Peyer's patch (tissue), 4 donors: ENCODE measurements at regions not wholly inside any gene's neighbourhood (a gene's known extent, or its start where the extent isn't known, plus 50 kb on each side); places are given as distances from the start of the nearest gene placed in this dataset.

Source experiments
- CTCF ChIP-seq, 6 experiments: fragments of 450-650 bp in 4 of 6; fragments of 200-600 bp in 2 of 6; sonication (generic) in 1 of 6; IDR thresholded peaks; one replicate each; pipeline ENCODE4 v1.5.1; 2017 to 2019; ENCODE audit warnings: antibody characterized with exemption in 6 of 6, mild to moderate bottlenecking in 3 of 6, moderate library complexity in 1 of 6
- POLR2A ChIP-seq, 2 donors: fragments of 450-650 bp; IDR thresholded peaks; one replicate each; pipeline ENCODE4 v1.5.1; 2017; ENCODE audit warnings: antibody characterized with exemption in 2 of 2, mild to moderate bottlenecking in 2 of 2, moderate library complexity in 2 of 2

GRCh38 chr13:68987585-68987984, 1120.0 kb upstream of the ATXN8OS start:
- TF ChIP-seq CTCF (IDR thresholded peaks at IDR 0.05): no peak
- no peak for TF ChIP-seq POLR2A (IDR thresholded peaks at IDR 0.05)
